Hematopoietic multipotent progenitor cell treated with erythropoietin and hydrocortisone succinate and interleukin-3 and kit ligand, for 4 days (in vitro differentiated cells): ENCODE measurements at regions not wholly inside any gene's neighbourhood (a gene's known extent, or its start where the extent isn't known, plus 50 kb on each side); places are given as distances from the start of the nearest gene placed in this dataset.
"Not testable (repeated sequence)": the region's sequence is repeated elsewhere in the genome, so short reads cannot be mapped to it uniquely, and the experiment has no call there.

Experiments used
- DNase-seq: peaks from one replicate; pipeline ENCODE4 v3.0.0-alpha.2; 2015

DNA sequence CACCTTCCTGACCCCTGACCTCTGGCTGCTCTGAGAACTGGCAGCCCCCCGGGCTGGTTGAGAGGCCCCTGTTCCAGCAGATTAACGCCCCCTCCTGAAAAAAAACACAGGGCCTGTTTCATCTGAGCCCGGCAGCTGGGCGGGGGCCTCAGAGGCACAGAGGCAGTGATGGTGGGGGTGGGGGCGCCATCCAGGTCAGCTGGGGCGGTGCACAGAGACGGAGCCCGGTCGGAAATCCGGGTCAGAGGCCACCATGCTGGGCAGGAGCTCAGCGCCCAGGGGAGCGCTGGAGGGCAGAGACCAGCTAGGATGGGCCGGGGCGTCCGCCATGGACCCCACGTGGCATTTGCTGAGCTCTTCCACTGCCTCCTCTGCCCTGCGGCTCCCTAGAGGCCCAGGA, 68.0 kb downstream of the UNCX start:
- DNase-seq, result no peak

DNA sequence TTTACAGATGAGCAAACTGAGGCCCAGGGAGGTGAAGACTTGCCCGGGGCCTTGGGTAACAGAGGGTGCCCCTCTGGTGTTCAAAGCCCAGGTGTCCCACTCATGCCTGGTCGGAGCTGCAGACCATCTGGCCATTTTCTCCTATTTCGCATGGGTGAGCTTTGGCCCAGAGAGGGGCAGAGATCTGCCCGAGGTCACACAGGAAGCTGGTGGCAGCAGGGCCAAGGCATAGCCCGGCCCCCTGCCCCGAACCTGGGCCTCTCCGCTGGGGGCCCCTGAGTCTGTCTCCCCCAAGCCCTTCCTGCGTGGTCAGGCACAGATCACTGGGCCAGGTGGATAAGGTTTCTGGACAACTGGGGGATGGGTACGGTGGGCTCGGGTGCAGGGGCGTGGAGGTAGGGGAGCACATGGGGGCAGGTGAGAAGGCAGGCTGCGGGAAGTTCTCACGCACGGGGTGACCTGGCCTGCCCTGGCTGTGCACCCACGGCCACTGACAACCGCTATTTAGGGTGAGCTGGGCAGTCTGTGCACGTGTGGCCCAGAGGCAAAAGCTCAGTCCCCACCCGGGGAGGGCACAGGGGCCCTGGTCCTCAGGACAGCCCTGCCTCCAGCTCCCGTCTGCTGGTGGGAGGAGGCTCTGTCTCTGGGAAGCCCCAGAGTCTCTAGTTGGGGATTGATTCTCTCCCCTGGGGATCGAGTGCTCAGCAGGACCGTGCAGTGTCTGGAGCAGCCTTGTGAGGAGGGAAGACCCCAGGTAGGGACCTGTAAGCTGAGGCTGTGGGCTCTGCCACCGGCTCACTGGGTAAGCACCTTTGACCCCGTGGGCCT, 68.6 kb downstream of the UNCX start:
- DNase-seq, result no peak

GRCh38 chr7:1301882-1302251, 69.2 kb downstream of the UNCX start:
- DNase-seq, result no peak

DNA sequence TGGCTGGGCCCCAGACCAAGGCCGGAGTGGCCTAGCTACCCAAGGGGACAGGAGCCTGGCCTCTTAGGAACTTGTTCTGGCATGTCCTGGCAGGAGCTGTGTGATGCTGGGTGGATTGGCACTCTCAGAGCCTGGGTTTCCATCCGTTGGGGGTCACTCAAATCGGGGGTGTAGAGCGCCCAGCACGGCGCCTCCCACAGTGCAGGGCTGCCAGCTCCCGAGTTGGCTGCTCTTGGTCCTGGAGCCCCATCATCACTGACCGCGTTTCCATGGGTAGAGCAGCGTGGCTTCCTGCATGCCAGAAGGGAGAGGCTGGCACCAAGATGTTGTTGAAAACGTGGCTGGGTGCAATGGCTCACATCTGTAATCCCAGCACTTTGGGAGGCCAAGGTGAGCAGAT, 70.3 kb downstream of the UNCX start:
- DNase-seq, result no peak

DNA sequence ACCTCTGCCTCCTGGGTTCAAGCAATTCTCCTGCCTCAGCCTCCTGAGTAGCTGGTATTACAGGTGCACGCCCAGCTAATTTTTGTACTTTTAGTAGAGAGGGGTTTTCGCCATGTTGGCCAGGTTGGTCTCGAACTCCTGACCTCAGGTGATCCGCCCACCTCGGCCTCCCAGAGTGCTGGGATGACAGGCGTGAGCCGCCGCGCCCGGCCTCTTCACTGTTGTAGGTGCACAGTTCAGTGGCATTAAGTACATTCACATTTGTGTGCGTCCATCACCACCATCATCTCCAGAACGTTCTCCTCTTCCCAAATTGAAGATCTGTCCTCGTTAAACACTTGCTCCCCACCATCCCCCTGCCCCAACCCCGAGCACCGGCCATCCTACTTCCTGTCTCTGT, 71.3 kb downstream of the UNCX start:
- DNase-seq, result not testable (repeated sequence)

- DNase-seq, result no peak
These were observed 73.2 kb downstream of the UNCX start for GRCh38 chr7:1305873-1306272.

DNA sequence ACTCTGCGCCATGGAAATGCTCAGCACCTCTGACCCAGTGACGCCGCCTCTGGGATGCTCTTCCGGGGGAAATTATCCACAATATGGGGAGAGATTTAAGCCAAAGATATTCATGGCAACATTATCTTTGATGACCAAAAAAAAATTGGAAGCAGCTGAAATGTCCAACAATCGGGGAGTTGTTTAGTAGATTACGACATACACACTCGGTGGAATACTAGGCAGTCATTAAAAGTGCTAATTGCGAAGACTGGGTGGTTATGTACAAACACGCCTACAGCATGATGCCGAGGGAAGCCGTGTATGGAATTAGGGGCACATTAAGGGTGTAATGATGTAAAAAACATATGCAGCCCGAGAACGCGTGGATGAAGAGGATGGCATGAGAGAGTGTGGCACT, 75.2 kb downstream of the UNCX start:
- no peak for DNase-seq

- no peak for DNase-seq
These were observed 76.6 kb downstream of the UNCX start for GRCh38 chr7:1309290-1309689.

GRCh38 chr7:1309996-1310395, 77.3 kb downstream of the UNCX start:
- DNase-seq, result no peak

DNA sequence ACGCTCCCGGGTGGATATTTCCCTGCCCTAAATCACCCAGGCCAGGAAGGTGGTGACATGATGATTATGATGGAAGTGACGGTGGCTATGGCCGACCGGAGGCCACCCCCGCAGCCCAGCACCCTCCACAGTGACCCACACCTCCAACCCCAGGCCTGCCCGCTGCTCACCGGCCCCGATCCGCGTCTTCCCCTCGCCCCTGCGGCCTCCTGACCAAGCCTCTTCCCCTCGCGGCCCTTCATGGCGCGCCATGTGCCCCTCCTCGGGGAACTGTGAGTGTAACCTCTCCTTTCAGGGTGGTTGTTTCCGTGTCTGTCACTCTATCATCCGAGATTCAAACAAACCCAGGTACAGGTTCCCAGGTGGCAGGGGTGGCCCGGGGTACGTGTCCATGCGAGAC, 78.3 kb downstream of the UNCX start:
- no peak for DNase-seq

- no peak for DNase-seq
These were observed 78.9 kb downstream of the UNCX start for GRCh38 chr7:1311406-1312135.

- DNase-seq, result no peak
These were observed 79.7 kb downstream of the UNCX start for GRCh38 chr7:1312136-1313070.

GRCh38 chr7:1313613-1314012, 80.9 kb downstream of the UNCX start:
- no peak for DNase-seq

- no peak for DNase-seq
These were observed 81.6 kb downstream of the UNCX start for GRCh38 chr7:1314021-1314907.

DNA sequence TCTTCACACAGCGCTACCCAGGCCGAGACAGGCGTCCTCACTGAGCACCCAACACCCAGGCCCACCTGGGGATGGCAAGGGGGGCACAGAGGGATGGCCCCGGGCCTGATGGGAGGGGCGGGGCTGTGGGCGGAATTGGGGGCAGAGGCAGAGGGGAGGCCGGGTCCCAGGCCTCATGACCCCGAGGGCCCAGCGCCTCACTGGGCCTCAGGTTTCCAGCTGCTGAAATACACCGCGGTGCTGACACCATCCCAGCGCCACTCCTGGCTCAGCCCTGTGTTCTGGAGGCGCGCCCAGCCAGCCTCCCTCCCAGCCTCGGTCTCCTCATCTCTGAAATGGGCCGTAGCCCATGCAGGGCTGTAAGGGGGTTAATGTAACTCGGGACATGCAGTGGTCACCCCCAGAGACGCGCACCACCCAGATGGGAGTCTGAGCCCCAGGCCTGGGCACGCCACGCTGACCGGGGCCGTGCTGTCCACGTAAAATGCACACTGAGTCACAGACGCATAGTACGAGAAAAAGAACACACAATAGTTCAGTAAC, 82.3 kb downstream of the UNCX start:
- DNase-seq, result no peak

- DNase-seq, result no peak
These were observed 83.4 kb downstream of the UNCX start for GRCh38 chr7:1316086-1316485.

GRCh38 chr7:1317646-1318045, 85.0 kb downstream of the UNCX start:
- no peak for DNase-seq

DNA sequence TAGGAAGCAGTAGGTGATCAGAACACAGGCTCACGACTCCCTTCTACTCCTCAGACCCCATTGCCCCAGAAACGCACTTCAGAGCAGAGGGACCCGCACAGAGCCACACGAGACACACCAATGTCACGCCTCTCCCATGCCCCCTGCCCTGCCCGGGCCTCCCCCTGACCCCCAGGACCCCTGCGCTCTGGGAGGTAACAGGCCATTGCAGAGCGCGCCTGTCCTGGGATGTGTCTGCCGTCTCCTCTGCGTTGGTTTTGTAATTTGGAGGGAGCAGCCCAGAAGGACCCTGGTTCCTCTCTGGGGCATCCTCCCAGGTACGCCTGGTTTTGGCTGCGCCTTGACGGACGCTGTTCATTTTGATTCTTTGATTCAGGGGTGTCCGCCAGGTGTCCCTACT, 85.4 kb downstream of the UNCX start:
- no peak for DNase-seq

DNA sequence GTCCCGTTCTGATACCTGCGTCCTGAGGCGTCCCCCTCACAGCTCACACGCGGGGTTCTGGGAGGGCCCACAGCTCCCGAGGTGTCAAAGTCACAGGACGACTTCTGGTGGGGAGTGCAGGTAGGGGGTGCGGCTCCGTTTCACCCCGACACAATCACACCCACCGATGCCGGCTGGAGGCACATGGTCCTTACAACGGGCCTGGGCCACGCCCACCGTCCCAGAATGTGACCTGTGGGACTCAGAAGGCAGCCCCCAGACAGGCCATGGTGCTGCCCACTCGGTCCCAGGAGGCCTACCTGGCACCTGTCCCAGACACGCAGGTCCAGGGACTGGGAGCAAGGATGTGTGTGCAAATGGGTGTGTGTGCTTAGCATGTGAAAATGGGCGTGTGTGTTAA, 86.0 kb downstream of the UNCX start:
- DNase-seq, result no peak

GRCh38 chr7:1320616-1321240, 88.1 kb downstream of the UNCX start:
- DNase-seq, result no peak

DNA sequence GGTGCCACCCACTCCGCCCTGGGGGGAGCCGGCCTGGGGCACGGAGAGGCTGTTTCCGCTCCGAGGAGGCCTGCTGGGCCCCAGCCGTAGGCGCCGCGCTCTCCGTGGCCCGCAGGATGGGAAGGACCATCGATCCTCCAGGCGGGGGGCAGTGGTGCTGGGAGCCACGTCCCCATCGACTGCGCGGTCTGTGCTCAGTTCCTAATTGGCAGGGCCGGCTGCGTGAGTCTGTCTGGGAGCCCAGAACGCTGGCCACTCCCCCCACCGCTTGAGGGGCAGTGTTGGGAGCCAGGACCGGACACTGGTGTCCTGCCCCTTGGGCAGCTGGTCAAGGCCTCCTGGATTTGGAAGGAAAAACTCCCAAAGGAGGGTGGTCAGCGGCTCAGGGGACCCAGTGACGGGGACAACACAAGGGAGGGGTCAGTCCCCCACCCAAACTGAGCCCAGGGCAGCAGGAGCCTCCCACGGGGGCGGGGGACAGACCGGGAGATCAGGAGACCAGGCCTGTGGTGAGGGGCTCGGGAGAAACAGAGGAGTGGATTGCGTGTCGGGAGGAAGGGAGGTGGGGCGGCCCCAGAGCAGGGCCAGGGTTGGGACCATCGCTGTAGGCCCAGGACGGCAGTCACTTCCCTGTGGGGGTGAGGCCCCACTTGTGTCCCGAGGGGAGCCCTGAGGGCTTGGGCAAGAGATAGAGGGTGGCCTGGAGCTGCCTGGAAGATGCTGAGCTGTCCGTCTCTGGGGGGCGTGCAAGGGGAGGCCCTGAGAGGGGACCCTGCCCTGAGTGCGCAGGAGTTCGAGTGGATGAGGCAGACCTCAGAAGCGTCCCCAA, 89.0 kb downstream of the UNCX start:
- no peak for DNase-seq
